GM12878 (cell line): ENCODE measurements at regions not wholly inside any gene's neighbourhood (a gene's known extent, or its start where the extent isn't known, plus 50 kb on each side); places are given as distances from the start of the nearest gene placed in this dataset.

Experiments used
- ATAC-seq: fragments of 200-7000 bp; cut with Tn5 transposase; 3 replicates; pipeline ENCODE4 v1.9.1; 2020; ENCODE audit warnings: mild to moderate bottlenecking, moderate library complexity
- BruUV-seq: library from RNA; stranded (reverse); fragments of 400-500 nt; replicated peaks from 2 replicates; lab custom pipeline; 2021; lab: Mats Ljungman, UMichigan
- CTCF ChIA-PET: fragments of 300-600 bp; sonication (Branson Sonifier 250); formaldehyde crosslinking; extraction: SDS; loops from one replicate; lab custom pipeline; 2021; ENCODE audit warnings: inconsistent platforms; lab: Yijun Ruan, JAX
- POLR2A ChIA-PET: fragments of 350-600 bp; formaldehyde crosslinking; extraction: SDS; loops from one replicate; lab custom pipeline; 2021; ENCODE audit warnings: inconsistent platforms; lab: Charles Lee
- RAD21 ChIA-PET: fragments of 300-600 bp; sonication (Branson Sonifier 250); formaldehyde crosslinking; loops from one replicate; lab custom pipeline; 2023; ENCODE audit warnings: antibody characterized with exemption; ENCODE audit not compliant: unreplicated experiment; lab: Charles Lee
- SMC1A ChIA-PET: fragments of 300-600 bp; sonication (Branson Sonifier 250); formaldehyde crosslinking; loops from one replicate; lab custom pipeline; 2023; ENCODE audit not compliant: unreplicated experiment, uncharacterized antibody; lab: Charles Lee
- DNase-seq: peaks from one replicate; pipeline ENCODE4 v3.0.0-alpha.2; 2011; ENCODE audit warnings: low read depth, low spot score
- FAIRE-seq: peaks from 3 replicates; lab custom pipeline; 2011; peaks lifted over from hg19 to GRCh38; lab: Jason Lieb, UNC
- H2AFZ ChIP-seq: 2 replicates; pipeline ENCODE4 v1.6.0; 2011; ENCODE audit warnings: low read depth, low read length, control low read depth; ENCODE audit not compliant: control insufficient read depth
- H3K27ac ChIP-seq: 2 replicates; pipeline ENCODE4 v1.5.1; 2011; ENCODE audit warnings: control low read depth; ENCODE audit not compliant: control insufficient read depth, insufficient read depth
- H3K27me3 ChIP-seq, 2 experiments: replicated peaks in 1 of 2; 2 replicates each; pipeline versions ENCODE4 v1.6.0 to v1.6.1; 2011; ENCODE audit warnings: low read length in 1 of 2; ENCODE audit not compliant: control insufficient read depth in 2 of 2, insufficient read depth in 2 of 2
- H3K36me3 ChIP-seq, 2 experiments: 2 replicates each; pipeline ENCODE4 v1.5.1; 2011; ENCODE audit warnings: low read length in 1 of 2; ENCODE audit not compliant: control insufficient read depth in 2 of 2, insufficient read depth in 2 of 2
- H3K4me1 ChIP-seq: 2 replicates; pipeline ENCODE4 v1.6.1; 2011; ENCODE audit warnings: mild to moderate bottlenecking, low read length, moderate library complexity, mixed read lengths; ENCODE audit not compliant: control insufficient read depth, insufficient read depth
- H3K4me2 ChIP-seq: 2 replicates; pipeline ENCODE4 v1.6.0; 2011; ENCODE audit warnings: control low read depth; ENCODE audit not compliant: control insufficient read depth, insufficient read depth
- H3K4me3 ChIP-seq: fragments of 200-600 bp; sonication (generic); 2 replicates; pipeline ENCODE4 v1.5.1; 2016
- H3K79me2 ChIP-seq: 2 replicates; pipeline ENCODE4 v1.6.0; 2011; ENCODE audit warnings: low read length; ENCODE audit not compliant: control insufficient read depth, insufficient read depth
- H3K9ac ChIP-seq: 2 replicates; pipeline ENCODE4 v1.8.0; 2011; ENCODE audit warnings: low read length, control low read depth, mixed read lengths; ENCODE audit not compliant: control insufficient read depth, insufficient read depth
- H3K9me3 ChIP-seq: replicated peaks from 3 replicates; pipeline ENCODE4 v1.5.1; 2011; ENCODE audit warnings: mild to moderate bottlenecking, low read length; ENCODE audit not compliant: control insufficient read depth, insufficient read depth
- H4K20me1 ChIP-seq: 2 replicates; pipeline ENCODE4 v1.6.0; 2011; ENCODE audit not compliant: control insufficient read depth, insufficient read depth
- BCL11A ChIP-seq: IDR thresholded peaks from 2 replicates; pipeline ENCODE4 v1.6.1; 2011; ENCODE audit warnings: low read depth, low read length
- ETV6 ChIP-seq, 2 experiments: fragments of 450-650 bp in 1 of 2; IDR thresholded peaks in 1 of 2; conservative IDR thresholded peaks in 1 of 2; 2 replicates each; pipeline ENCODE4 v1.6.1; 2014; ENCODE audit warnings: antibody characterized with exemption in 1 of 2, borderline replicate concordance in 1 of 2, low read depth in 1 of 2, mild to moderate bottlenecking in 1 of 2, moderate library complexity in 1 of 2
- HDAC6 ChIP-seq: fragments of 200-600 bp; sonication (generic); IDR thresholded peaks from one replicate; pipeline ENCODE4 v1.8.0; 2017; ENCODE audit warnings: antibody characterized with exemption; ENCODE audit not compliant: unreplicated experiment
- HSF1 ChIP-seq: fragments of 150-350 bp; IDR thresholded peaks from 2 replicates; pipeline ENCODE4 v1.6.1; 2014; ENCODE audit warnings: mild to moderate bottlenecking, low read depth, low read length
- JUNB ChIP-seq: IDR thresholded peaks from 2 replicates; pipeline ENCODE4 v1.6.1; 2016; ENCODE audit warnings: antibody characterized with exemption, mild to moderate bottlenecking
- NKRF ChIP-seq: fragments of 450-650 bp; conservative IDR thresholded peaks from 2 replicates; pipeline ENCODE4 v1.6.1; 2017; ENCODE audit warnings: mild to moderate bottlenecking, moderate library complexity
- PAX5 ChIP-seq: IDR thresholded peaks from 2 replicates; pipeline ENCODE4 v1.6.1; 2011; ENCODE audit warnings: low read depth, low read length, borderline replicate concordance
- RAD21 ChIP-seq: IDR thresholded peaks from 2 replicates; pipeline ENCODE4 v1.6.1; 2011; ENCODE audit warnings: mild to moderate bottlenecking, low read depth, low read length, moderate library complexity; ENCODE audit not compliant: insufficient read depth
- RCOR1 ChIP-seq: conservative IDR thresholded peaks from 2 replicates; pipeline ENCODE4 v1.6.1; 2012; ENCODE audit warnings: low read depth, low read length, improper control_type of control experiment
- SMC3 ChIP-seq: IDR thresholded peaks from 2 replicates; pipeline ENCODE4 v1.6.1; 2011; ENCODE audit warnings: low read length, improper control_type of control experiment, borderline replicate concordance
- YBX1 ChIP-seq: fragments of 450-650 bp; IDR thresholded peaks from 2 replicates; pipeline ENCODE4 v1.6.1; 2016; ENCODE audit warnings: antibody characterized with exemption
- ZNF24 ChIP-seq: fragments of 450-650 bp; IDR thresholded peaks from 2 replicates; pipeline ENCODE4 v1.6.1; 2017; ENCODE audit warnings: antibody characterized with exemption, mild to moderate bottlenecking
- ZNF274 ChIP-seq: IDR thresholded peaks from one replicate; pipeline ENCODE4 v1.8.0; 2011; ENCODE audit not compliant: insufficient read length, insufficient read depth
- ZNF384 ChIP-seq: IDR thresholded peaks from 2 replicates; pipeline ENCODE4 v1.6.1; 2012; ENCODE audit warnings: low read depth, mild to moderate bottlenecking, low read length, improper control_type of control experiment, borderline replicate concordance
- ZSCAN29 ChIP-seq: fragments of 450-650 bp; IDR thresholded peaks from 2 replicates; pipeline ENCODE4 v1.6.1; 2017; ENCODE audit warnings: mild to moderate bottlenecking, moderate library complexity
- WGBS: methylation state at CpG from one replicate; pipeline ENCODE4 v1.1.6; 2016; ENCODE audit warnings: low lambda C conversion rate; ENCODE audit not compliant: insufficient replicate concordance, insufficient coverage; ENCODE audit errors: missing lambda C conversion rate; 5-methylcytosine and 5-hydroxymethylcytosine counted together
- in situ Hi-C: fragments of 300-500 bp; cut with MboI; formaldehyde crosslinking; loops from 9 replicates; pipeline ENCODE4 v1.14.3; 2018; ENCODE audit warnings: mixed read lengths
- intact Hi-C: fragments of 100-400 bp; cut with micrococcal nuclease; formaldehyde crosslinking; loops from one replicate; pipeline ENCODE4 v1.14.2; 2022; ENCODE audit not compliant: unreplicated experiment

GRCh38 chr4:173930329-173930967 lies 353.0 kb downstream of the FBXO8 start:
- Histone ChIP-seq H3K9ac (no peak overlapping the region), H3K9me3 (no peaks in the 10 kb centered on the region), H3K4me2 (no peak overlapping the region), H3K27ac (no peak overlapping the region), H3K27me3 (no peaks in the 10 kb centered on the region)
- no peak for FAIRE-seq
- in situ Hi-C loops = no loop called here
- no peak for TF ChIP-seq PAX5
- TF ChIP-seq ZNF384 = no peak
- no peak for TF ChIP-seq ZNF24
- no peak for TF ChIP-seq BCL11A
- no peak for TF ChIP-seq ZNF274
- TF ChIP-seq NKRF = no peak
- TF ChIP-seq ZSCAN29 = no peak
- TF ChIP-seq YBX1 = no peak
- no peak for TF ChIP-seq RAD21
- no peak for TF ChIP-seq HSF1
- TF ChIP-seq HDAC6 = no peak
- TF ChIP-seq SMC3 = no peak
- no peak for TF ChIP-seq ETV6 (conservative IDR thresholded peaks at IDR 0.05 in 1 of 2, IDR thresholded peaks at IDR 0.05 in 1 of 2; ENCODE audit: borderline replicate concordance in 1 of 2, low read depth in 1 of 2)
- no peak for TF ChIP-seq RCOR1
- TF ChIP-seq JUNB = no peak
- TF ChIP-seq, all 136 proteins: peak for 0
- ChIA-PET POLR2A (no interaction called here), RAD21 (no interaction called here), CTCF (interaction anchor here (1.5 kb wide), 1 partner anchor 21 kb away, joined by 4 read pairs; no protein-coding TSS in a partner anchor), SMC1A (interaction anchor here (1.5 kb wide), 1 partner anchor 10 kb away, joined by 4 read pairs; no protein-coding TSS in a partner anchor)
- Histone ChIP-seq H3K4me3 (no peak overlapping the region), H2AFZ (no peak overlapping the region), H4K20me1 (no peaks in the 10 kb centered on the region), H3K4me1 (no peaks in the 10 kb centered on the region), H3K36me3 (no peaks in the 10 kb centered on the region), H3K79me2 (no peaks in the 10 kb centered on the region)
- WGBS = 52% methylated on average over 8 of the region's 8 CpGs
- intact Hi-C loops = no loop called here
- no TSS peak for BruUV-seq
- ATAC-seq (no peak), DNase-seq (no peak)
